NCI-H2227 (cell line): ENCODE measurements at regions not wholly inside any gene's neighbourhood (a gene's known extent, or its start where the extent isn't known, plus 50 kb on each side); places are given as distances from the start of the nearest gene placed in this dataset.
"Not testable (repeated sequence)": the region's sequence is repeated elsewhere in the genome, so short reads cannot be mapped to it uniquely, and the experiment has no call there.

ENCODE experiments used
- DNase-seq: peaks from one replicate; lab custom pipeline; 2025; ENCODE audit not compliant: unreplicated experiment; lab: John Stamatoyannopoulos, UW

DNA sequence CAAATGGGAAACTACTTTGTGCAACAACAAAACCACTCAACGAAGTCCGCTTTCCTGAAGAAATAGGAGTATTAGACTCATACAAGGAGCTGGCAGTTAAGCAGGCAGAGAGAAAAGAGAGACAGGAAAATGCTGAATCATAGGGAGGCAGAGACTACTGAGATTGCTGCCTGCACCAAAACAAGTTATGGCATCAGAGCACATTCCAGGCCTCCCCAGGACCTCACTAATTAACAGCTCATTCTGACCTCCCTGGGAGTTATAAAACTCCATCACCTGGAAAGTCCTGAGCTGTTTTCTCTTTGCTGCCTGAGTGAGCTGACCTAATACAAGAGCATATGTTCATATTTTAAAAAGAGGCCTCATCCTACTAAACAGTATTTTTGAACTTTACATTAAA lies 741.0 kb downstream of the MCTP2 start:
- no peak for DNase-seq

DNA sequence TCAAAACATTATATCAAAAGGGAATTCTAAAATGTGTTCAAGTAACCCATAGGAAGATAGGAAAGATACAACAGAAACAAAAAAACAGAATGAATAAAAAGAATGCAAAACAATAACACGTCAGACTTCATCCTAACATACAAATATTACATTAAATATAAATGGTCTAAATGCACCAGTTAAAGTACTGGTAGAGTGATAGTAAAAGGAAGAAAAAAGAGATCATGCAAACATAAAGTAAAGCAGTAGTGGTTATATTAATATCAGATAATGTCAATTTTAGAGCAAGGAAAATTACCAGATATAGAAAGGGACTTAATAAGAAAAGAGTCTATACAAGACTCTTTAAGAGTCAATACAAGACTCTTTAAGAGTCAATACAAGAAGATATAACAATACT lies 755.7 kb downstream of the MCTP2 start:
- no peak for DNase-seq

- DNase-seq: no peak
Observed at GRCh38 chr15:94991718-94992117, 760.4 kb downstream of the MCTP2 start.

DNA sequence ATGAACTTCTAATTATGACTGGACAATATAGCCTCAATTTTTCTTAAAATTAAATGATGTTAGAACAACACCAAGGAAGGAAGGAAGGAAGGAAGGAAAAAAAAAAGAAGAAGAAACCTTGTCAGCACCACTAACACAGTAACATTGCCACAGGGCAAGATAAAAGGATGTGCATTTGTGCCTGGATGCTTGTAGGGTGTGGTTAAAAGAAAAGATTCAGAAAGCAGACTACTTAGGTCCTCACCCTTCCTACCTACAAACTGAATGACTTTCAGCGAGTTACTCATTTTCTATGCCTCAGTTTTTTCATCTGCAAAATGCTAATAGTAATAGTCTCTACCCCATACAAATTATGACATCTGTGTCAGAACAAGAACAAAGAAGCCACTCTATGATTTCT lies 778.3 kb downstream of the MCTP2 start:
- DNase-seq: no peak

- no peak for DNase-seq
Observed at GRCh38 chr15:95013381-95013780, 782.0 kb downstream of the MCTP2 start.

- DNase-seq: no peak
Observed at GRCh38 chr15:95016511-95017229, 785.3 kb downstream of the MCTP2 start.

- DNase-seq: peak; percentile 0
Observed at GRCh38 chr15:95017666-95018328, 786.4 kb downstream of the MCTP2 start.

- no peak for DNase-seq
Observed at GRCh38 chr15:95018888-95019545, 787.7 kb downstream of the MCTP2 start.

- no peak for DNase-seq
Observed at GRCh38 chr15:95019907-95020306, 788.5 kb downstream of the MCTP2 start.

DNA sequence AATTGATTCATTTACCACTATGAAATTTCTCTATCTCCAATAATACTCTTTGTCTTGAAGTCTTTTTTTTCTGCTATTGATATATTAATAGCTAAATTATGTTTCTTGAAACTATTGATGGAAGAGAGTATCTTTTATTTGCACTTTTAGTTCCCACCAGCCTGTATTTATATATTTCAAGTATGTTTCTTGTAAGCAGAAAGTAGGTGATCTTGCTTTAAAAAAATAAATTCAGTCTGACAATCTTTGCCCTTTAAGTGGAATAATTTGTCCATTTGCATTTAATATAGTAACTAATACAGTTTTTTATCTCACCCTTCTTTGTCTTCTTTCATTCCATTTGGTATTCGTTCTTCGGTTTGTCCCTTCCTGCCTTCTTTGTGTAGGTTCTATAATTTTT lies 790.5 kb downstream of the MCTP2 start:
- no peak for DNase-seq

GRCh38 chr15:95024351-95024750 lies 793.0 kb downstream of the MCTP2 start:
- DNase-seq: no peak

DNA sequence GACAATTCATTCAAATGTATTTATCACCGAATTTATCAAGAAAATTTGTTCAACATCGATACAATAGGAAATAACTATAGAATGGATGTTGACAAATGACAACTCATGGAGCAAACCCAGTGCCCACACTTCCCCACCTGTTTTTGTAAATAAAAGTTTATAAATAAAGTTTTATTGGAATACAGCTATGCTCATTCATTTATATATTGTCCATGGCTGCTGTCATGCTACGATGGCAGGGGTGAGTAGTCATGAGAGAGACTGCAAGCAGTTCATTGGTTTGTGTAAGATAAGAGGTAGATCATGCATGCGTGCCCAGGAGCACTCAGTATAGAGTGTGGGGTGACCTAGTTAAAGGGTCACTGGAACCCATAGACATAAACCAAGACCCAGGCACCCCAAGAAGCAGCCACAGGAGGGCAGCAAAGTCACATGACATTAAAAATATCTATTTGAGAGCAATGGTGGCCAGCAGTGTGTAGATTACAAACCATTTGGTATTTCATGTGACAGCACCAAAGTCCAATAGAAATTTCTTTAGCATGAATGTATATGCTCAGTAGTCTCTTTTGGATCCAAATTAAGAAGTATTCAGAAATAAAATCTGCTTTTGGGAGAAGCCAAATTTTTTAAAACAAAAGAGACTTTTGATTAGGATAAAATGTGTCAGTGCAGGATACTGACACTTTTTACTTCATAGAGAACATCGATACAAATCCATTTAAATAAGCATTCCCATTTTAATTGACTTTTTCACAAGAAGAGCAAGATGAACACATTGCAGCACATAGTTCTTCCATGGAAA lies 794.8 kb downstream of the MCTP2 start:
- DNase-seq: no peak

DNA sequence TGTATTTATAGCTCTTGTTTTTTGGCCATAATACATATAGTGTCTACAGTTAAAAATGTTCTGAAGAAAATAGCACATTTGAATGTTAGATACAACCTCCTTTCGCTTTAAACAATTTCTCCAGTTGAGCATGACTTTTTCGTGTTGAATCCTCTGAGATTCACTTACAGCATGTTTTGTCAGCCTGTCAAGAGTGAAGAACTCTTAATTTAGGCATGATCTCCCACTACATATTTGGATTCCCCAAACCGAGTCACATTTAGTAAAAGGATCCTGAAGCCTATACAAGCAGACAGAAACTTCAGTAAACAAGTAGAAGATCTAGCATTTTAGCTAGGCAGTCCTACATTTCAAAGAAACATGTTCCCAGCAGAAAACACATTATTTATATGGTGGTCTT lies 796.6 kb downstream of the MCTP2 start:
- DNase-seq: no peak

DNA sequence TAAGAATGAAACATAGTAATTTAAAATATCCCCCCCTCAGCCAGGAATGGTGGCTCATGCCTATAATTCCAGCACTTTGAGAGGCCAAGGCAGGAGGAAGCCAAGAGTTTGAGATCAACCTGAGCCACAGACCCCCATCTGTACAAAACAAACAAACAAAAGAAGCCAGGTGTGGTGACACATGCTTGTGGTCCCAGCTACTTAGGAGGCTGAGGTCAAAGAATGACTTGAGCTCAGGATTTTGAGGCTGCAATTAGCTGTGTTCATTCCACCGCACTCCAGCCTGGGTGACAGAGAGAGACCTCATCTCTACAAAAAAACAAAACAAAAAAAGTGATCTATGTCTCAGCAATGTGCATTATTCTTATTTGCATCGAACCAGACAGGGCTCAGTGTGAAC lies 800.8 kb downstream of the MCTP2 start:
- DNase-seq: no peak

GRCh38 chr15:95035106-95035505 lies 803.7 kb downstream of the MCTP2 start:
- DNase-seq: no peak

DNA sequence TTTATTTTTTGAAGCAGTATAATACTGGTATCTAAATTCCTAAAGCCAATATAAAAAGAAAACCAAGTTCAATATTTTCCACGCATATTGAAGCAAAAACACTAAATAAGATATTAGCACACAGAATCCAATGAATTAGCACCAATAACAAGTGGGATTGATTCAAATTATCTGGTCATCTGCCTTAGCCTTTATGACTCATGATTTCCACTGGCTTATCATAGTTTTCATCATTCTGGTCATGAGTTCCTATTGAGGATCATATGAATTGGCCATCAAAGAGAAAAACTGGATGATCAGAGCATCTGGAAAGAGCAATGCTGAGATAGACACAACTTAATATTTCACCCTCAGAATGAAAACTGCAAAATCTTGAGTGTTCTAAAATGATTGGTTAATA lies 809.9 kb downstream of the MCTP2 start:
- no peak for DNase-seq

DNA sequence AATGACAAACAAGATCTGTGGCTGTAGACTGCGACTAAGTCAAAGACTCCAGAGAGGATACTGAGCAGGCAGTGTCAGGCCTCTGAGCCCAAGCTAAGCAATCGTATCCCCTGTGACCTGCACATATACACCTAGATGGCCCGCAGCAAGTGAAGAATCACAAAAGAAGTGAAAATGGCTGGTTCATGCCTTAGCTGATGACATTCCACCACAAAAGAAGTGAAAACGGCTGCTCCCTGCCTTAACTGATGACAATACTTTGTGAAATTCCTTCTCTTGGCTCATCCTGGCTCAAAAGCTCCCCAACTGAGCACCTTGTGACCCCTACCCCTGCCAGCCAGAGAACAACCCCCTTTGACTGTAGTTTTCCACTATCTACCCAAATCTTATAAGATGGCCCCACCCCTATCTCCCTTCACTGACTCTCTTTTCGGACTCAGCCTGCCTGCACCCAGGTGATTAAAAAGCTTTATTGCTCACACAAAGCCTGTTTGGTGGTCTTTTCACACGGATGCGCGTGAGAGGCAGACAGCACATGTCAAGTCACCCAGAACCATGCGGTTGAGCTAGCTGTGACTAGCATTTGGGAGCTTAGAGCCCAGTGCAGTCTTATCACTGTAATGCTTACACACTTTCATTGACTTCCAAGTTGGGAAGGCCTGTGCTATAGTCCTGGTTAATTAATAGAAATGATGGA lies 812.0 kb downstream of the MCTP2 start:
- not testable (repeated sequence) for DNase-seq

GRCh38 chr15:95043933-95044313 lies 812.6 kb downstream of the MCTP2 start:
- no peak for DNase-seq

GRCh38 chr15:95044745-95045417 lies 813.5 kb downstream of the MCTP2 start:
- DNase-seq: no peak

- no peak for DNase-seq
Observed at GRCh38 chr15:95051861-95052260, 820.5 kb downstream of the MCTP2 start.
